GM18505 (cell line): ENCODE measurements at regions not wholly inside any gene's neighbourhood (a gene's known extent, or its start where the extent isn't known, plus 50 kb on each side); places are given as distances from the start of the nearest gene placed in this dataset.
"Not testable (repeated sequence)": the region's sequence is repeated elsewhere in the genome, so short reads cannot be mapped to it uniquely, and the experiment has no call there.

Experiments
- ATAC-seq: cut with Tn5 transposase; IDR thresholded peaks from one replicate; pipeline ENCODE4 v1.9.1; 2021; ENCODE audit not compliant: unreplicated experiment
- POLR2A ChIP-seq: IDR thresholded peaks from 4 replicates; pipeline ENCODE4 v1.6.1; 2011; ENCODE audit warnings: borderline replicate concordance; ENCODE audit not compliant: insufficient read depth, insufficient read length; ENCODE audit errors: extremely low read depth

DNA sequence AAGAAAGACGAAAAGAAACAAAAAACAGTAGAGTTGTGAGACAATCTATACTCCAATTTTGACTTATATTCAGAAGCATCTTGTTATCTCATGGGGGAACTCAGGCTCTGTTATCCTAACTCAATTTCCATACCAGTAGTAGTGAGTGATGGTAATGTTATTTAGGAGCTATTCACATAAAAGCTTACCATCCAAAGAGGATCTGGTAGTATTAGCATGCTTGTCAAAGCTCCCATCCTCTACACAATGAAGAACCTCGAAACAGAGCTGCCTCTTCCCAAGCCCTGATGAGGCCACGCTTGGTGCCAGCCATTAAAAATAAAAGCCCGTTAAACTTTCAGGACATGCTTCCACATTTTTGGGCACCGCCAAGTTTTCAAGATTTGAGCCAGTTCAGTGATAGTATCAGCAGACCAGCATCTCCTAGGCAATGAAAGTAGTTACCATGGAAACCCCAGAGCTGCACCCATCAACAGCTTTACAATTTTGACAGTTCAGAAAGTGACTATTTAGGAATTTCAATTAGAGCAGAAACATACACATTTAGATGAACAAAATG lies 173.3 kb downstream of the CD83 start:
- ATAC-seq = no peak
- no peak for TF ChIP-seq POLR2A

- ATAC-seq = no peak
- TF ChIP-seq POLR2A = no peak
Measured at GRCh38 chr6:14291331-14291730, 173.8 kb downstream of the CD83 start.

- TF ChIP-seq POLR2A = no peak
Measured at GRCh38 chr6:14292119-14292518, 174.5 kb downstream of the CD83 start.

GRCh38 chr6:14294270-14294951 lies 176.8 kb downstream of the CD83 start:
- ATAC-seq = no peak
- TF ChIP-seq POLR2A = no peak

More at GRCh38 chr6:14292119-14292518, 174.5 kb downstream of the CD83 start:
- no peak for ATAC-seq

DNA sequence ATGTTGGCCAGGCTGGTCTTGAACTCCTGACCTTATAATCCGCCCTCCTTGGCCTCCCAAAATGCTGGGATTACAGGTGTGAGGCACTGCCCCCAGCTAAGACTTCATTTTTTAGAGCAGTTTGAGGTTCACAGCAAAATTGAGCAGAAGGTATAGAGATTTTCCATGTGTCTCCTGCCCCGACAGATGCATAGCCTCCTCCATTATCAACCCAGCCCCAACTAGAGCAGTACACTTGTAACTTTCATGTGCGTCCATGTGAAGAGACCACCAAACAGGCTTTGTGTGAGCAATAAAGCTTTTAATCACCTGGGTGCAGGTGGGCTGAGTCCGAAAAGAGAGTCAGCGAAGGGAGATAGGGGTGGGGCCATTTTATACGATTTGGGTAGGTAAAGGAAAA lies 179.1 kb downstream of the CD83 start:
- not testable (repeated sequence) for ATAC-seq

GRCh38 chr6:14297118-14297517 lies 179.5 kb downstream of the CD83 start:
- not testable (repeated sequence) for ATAC-seq

DNA sequence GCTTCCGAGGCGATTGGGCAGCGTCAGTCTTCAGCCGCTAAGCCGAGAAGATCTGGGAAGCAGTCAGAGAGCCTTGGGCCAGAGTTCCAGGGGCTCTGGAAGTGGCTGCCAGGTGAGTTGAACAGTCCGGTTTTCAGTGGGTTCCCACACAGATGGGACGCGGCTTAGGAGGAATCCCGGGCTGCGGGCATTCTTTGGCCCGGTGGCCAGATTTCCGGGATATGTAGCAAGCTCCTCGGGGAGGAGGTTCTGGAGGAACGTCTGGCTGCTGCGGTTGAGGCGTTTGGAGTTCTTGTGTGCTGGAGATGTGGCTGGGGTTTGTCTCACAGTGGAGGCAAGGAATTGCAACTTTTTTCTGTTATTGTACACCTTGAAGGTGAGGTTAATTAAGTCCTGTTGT lies 182.6 kb downstream of the CD83 start:
- not testable (repeated sequence) for ATAC-seq

- not testable (repeated sequence) for ATAC-seq
Measured at GRCh38 chr6:14300721-14301120, 183.1 kb downstream of the CD83 start.

- not testable (repeated sequence) for ATAC-seq
Measured at GRCh38 chr6:14301477-14301876, 183.9 kb downstream of the CD83 start.

DNA sequence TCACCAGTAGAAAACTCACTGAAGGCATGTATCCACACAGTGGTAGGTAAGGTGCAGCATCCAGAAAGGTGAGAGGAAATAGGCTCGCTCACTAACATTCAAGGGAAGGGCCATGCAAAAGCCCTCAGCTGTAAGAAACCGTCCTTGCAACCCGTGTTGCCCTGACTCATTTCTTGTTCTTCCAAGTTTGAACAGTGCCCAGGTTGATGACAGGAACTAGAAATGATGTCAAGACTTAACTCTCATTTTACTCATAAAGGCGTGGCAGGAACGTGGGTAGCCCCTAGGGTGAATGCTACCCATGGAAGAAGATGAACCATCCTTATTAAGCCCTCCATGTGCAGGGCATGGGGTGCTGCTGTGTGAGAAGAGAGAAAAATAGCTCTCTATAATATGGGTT lies 187.6 kb downstream of the CD83 start:
- TF ChIP-seq POLR2A = no peak
- ATAC-seq = no peak

DNA sequence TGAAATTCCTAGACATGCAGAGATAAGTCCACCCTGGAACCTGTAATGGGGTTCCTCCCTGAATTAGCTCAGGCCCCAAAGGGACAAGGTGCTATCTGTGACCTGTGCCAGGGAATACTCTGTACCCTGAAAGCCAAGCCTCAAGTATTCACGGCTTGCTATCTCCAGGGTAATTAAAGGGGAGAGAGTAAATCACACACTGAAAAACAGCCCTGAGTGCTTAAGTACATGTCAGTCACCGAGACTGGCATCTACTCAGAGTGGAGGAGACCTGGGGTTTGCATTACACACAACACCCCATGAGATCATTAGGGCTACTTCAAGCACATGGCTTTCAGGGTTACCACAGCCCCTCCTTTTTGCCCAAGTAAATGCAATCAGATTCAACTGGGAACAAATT lies 188.1 kb downstream of the CD83 start:
- no peak for TF ChIP-seq POLR2A

DNA sequence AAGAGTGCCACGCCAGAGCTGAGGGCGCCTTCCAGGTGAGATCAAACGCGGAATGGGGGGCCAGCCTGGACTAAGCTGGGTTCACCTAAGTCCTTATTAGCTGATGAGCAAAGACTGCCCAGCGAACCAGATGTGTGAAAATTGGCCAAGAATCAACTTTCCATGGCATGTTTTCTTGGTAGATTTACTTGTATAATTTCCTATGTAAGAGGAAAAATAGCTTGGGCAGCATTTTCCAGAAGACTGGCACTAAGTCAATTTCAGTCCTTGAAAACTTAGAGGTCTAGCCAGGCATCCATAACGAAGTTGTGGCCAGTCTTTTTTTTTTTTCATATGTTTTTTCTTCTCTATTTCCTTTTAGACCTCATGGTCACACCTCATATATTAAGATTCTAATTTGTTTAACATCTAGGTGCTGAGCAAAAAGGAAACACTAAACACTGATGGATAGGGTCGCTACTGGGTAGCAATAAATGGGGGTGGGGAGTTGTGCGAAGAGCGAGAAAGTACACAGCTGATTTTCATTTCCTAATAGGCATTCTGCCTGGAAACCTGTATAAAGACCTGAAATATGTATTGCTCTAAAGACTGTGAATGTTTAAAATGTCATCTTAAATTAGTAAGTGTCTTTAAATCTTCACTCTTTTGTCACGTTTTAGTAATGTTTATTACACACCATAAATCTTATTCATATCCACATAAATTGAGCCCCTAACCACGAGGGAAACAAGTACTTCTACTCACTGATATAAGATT lies 188.8 kb downstream of the CD83 start:
- no peak for ATAC-seq
- no peak for TF ChIP-seq POLR2A

More for the DNA sequence above, 188.1 kb downstream of the CD83 start:
- no peak for ATAC-seq

GRCh38 chr6:14309516-14309915 lies 191.9 kb downstream of the CD83 start:
- TF ChIP-seq POLR2A = no peak
- no peak for ATAC-seq

DNA sequence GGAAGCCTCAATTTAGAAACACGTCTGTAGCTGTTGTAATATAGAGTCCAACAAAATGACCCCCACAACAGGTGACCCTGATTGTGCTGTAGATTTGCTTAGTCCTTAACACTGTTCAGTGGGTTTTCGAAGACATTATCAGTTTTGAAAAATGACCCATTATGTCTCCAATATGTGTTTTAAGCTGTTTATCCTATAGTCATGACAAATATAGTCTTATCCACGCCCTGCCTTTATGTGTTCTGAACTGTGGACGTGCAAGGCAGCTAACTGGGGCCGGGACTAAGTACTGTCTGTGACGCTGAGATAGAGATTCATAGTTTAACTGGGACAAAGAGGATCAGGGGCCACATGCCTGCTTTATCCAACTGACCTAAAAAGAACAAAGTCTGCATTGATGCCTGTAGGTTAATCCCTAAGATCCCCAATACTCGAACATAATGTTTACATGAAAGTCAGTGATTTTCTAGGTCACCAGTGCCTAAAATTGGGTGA lies 192.4 kb downstream of the CD83 start:
- ATAC-seq = no peak
- TF ChIP-seq POLR2A = no peak
